ENCODE measurements at regions not wholly inside any gene's neighbourhood (a gene's known extent, or its start where the extent isn't known, plus 50 kb on each side); places are given as distances from the start of the nearest gene placed in this dataset.
A peak's percentile ranks its signal among the peaks of the same experiment; 100 is the strongest.

- Histone ChIP-seq H2BK5ac (ENCODE audit: low read depth, low read length) (no peak overlapping the region), H2AK5ac (ENCODE audit: low read depth, low read length) (no peak overlapping the region), H3K18ac (ENCODE audit: extremely low read depth, low read length) (peak overlapping the region; percentile 19), H2BK120ac (replicated peaks; ENCODE audit: low read depth, low read length) (no peak overlapping the region), H3K56ac (replicated peaks; ENCODE audit: insufficient read length, low read depth, low read length) (no peak overlapping the region), H4K20me1 (replicated peaks in 1 of 2; ENCODE audit: control insufficient read depth in 1 of 2, insufficient read depth in 2 of 2, low read length in 2 of 2) (peaks cover 0 to 1% of the 10 kb centered on the region in 2 experiments), H3K4me3 (ENCODE audit: extremely low read depth in 1 of 4, insufficient read depth in 2 of 4, low read depth in 3 of 4, low read length in 4 of 4) (peak overlapping the region; percentile 46 to 61 (median 54)), H3K9me3 (ENCODE audit: insufficient read depth in 2 of 2, low read depth in 1 of 2, low read length in 1 of 2) (no peaks in the 10 kb centered on the region), H3K4me2 (ENCODE audit: insufficient read depth in 1 of 2, low read depth in 2 of 2, low read length in 2 of 2) (peak overlapping the region; percentile 77 to 95), H4K5ac (ENCODE audit: insufficient read length, low read depth, low read length) (peak overlapping the region; percentile 3), H3K79me1 (ENCODE audit: low read depth, low read length) (no peaks in the 10 kb centered on the region), H2AFZ (ENCODE audit: low read length) (peak overlapping the region; percentile 86), H4K91ac (replicated peaks; ENCODE audit: insufficient read length, low read length) (peak overlapping the region; percentile 91), H3K4ac (replicated peaks; ENCODE audit: insufficient read length, low read depth, low read length) (no peak overlapping the region), H3K9ac (replicated peaks in 1 of 4; ENCODE audit: extremely low read depth in 1 of 4, low read depth in 3 of 4, low read length in 3 of 4) (peak overlapping the region in 1 of 4 experiments; percentile 31; a peak in 2 of 7 replicates), H2BK12ac (ENCODE audit: low read depth, low read length) (0 out of 2 replicates have a peak overlapping the region, but pooled peaks have one; percentile 9), H3K27me3 (replicated peaks in 1 of 4; ENCODE audit: control insufficient read depth in 3 of 4, extremely low read depth in 1 of 4, insufficient read depth in 3 of 4, low read length in 3 of 4) (peaks cover 0 to 24% (median 8%) of the 10 kb centered on the region in 4 experiments; a peak in 6 of 7 replicates), H2BK15ac (ENCODE audit: low read length) (no peak overlapping the region), H2BK20ac (ENCODE audit: low read length) (0 out of 2 replicates have a peak overlapping the region, but pooled peaks have one; percentile 32), H3K27ac (ENCODE audit: low read depth, low read length) (no peak overlapping the region), H3K23me2 (ENCODE audit: low read depth, low read length) (peaks cover 7% of the 10 kb centered on the region; the same call in 1 of the 2 replicates), H3K14ac (ENCODE audit: insufficient read length) (no peak overlapping the region), H3K36me3 (ENCODE audit: control insufficient read depth in 2 of 4, insufficient read depth in 4 of 4, low read length in 3 of 4) (no peaks in the 10 kb centered on the region), H3K79me2 (ENCODE audit: control insufficient read depth in 1 of 2, insufficient read depth in 2 of 2, low read length in 2 of 2) (no peaks in the 10 kb centered on the region), H3K23ac (ENCODE audit: insufficient read length) (no peak overlapping the region), H3K4me1 (replicated peaks in 1 of 4; ENCODE audit: control insufficient read depth in 3 of 4, insufficient read depth in 4 of 4, low read length in 3 of 4) (peaks cover 2 to 14% (median 8%) of the 10 kb centered on the region in 4 experiments; a peak in 6 of 7 replicates), H4K8ac (ENCODE audit: extremely low read depth, insufficient read depth, low read length) (0 out of 2 replicates have a peak overlapping the region, but pooled peaks have one; percentile 76)
- DNase-seq (ENCODE audit: low read depth in 1 of 2, low spot score in 2 of 2) (no peak), FAIRE-seq (no peak)
- ChIA-PET CTCF (ENCODE audit: partially characterized antibody) (interaction anchor here (0.8 to 1.8 kb wide), 5 partner anchors 9 to 154 kb away, joined by 3 to 6 read pairs (median 4); no protein-coding TSS in a partner anchor), POLR2A (ENCODE audit: partially characterized antibody) (interaction anchor here (0.8 to 2.8 kb wide), 7 partner anchors 14 to 122 kb away, joined by 3 to 19 read pairs (median 4); no protein-coding TSS in a partner anchor)
- 10% methylated on average over 7 of the region's 7 CpGs; no CpG with 5 or more reads in 1 of the 2 experiments for WGBS, 2 experiments (ENCODE audit: extremely low coverage in 1 of 2, insufficient coverage in 1 of 2, insufficient read length in 1 of 2, insufficient replicate concordance in 2 of 2, low coverage in 1 of 2, low lambda C conversion rate in 2 of 2, missing lambda C conversion rate in 1 of 2)
- no peak for TF ChIP-seq NRF1 (IDR thresholded peaks at IDR 0.05; ENCODE audit: low read depth, low read length)
- no peak for TF ChIP-seq ZNF274 (IDR thresholded peaks at IDR 0.05; ENCODE audit: borderline replicate concordance, extremely low read depth, low read length)
- no peak for TF ChIP-seq KDM4A (IDR thresholded peaks at IDR 0.05; ENCODE audit: low read depth, low read length, severe bottlenecking)
- TF ChIP-seq USF2 (IDR thresholded peaks at IDR 0.05; ENCODE audit: low read length): no peak
- no peak for TF ChIP-seq JUND (IDR thresholded peaks at IDR 0.05; ENCODE audit: low read length)
- no peak for TF ChIP-seq RNF2 (IDR thresholded peaks at IDR 0.05; ENCODE audit: borderline replicate concordance, low read depth, low read length, missing control alignments, poor library complexity, severe bottlenecking)
- TF ChIP-seq YY1 (IDR thresholded peaks at IDR 0.05; ENCODE audit: low read depth, low read length): no peak
These were observed 70.1 kb downstream of the KLF15 start for GRCh38 chr3:126287171-126287535.
